H1 (cell line): ENCODE measurements at regions not wholly inside any gene's neighbourhood (a gene's known extent, or its start where the extent isn't known, plus 50 kb on each side); places are given as distances from the start of the nearest gene placed in this dataset.

Source experiments
- CTCF ChIA-PET: fragments of 300-600 bp; sonication (Branson Sonifier 250); formaldehyde crosslinking; loops from one replicate; lab custom pipeline; 2021; ENCODE audit not compliant: partially characterized antibody; lab: Charles Lee
- POLR2A ChIA-PET: fragments of 300-600 bp; sonication (Branson Sonifier 250); formaldehyde crosslinking; loops from one replicate; lab custom pipeline; 2021; ENCODE audit warnings: inconsistent platforms; ENCODE audit not compliant: partially characterized antibody; lab: Charles Lee
- DNase-seq, 2 experiments: peaks; one replicate each; pipeline versions ENCODE4 v3.0.0 to v3.0.0-alpha.2; 2010 to 2022; ENCODE audit warnings: low spot score in 2 of 2, low read depth in 1 of 2, mixed read lengths in 1 of 2
- FAIRE-seq: peaks from 2 replicates; lab custom pipeline; 2011; peaks lifted over from hg19 to GRCh38; lab: Jason Lieb, UNC
- H2AFZ ChIP-seq: 2 replicates; pipeline ENCODE4 v1.8.1; 2012; ENCODE audit warnings: low read length, inconsistent platforms
- H2AK5ac ChIP-seq: 2 replicates; pipeline ENCODE4 v1.6.1; 2013; ENCODE audit warnings: low read depth, low read length
- H2BK120ac ChIP-seq: replicated peaks from 2 replicates; pipeline ENCODE3; 2013; ENCODE audit warnings: low read depth, low read length, inconsistent platforms
- H2BK12ac ChIP-seq: 2 replicates; pipeline ENCODE4 v1.6.1; 2013; ENCODE audit warnings: low read depth, low read length
- H2BK15ac ChIP-seq: 2 replicates; pipeline ENCODE4 v1.6.1; 2013; ENCODE audit warnings: low read length
- H2BK20ac ChIP-seq: 2 replicates; pipeline ENCODE4 v1.6.1; 2013; ENCODE audit warnings: low read length
- H2BK5ac ChIP-seq: 2 replicates; pipeline ENCODE4 v1.6.1; 2013; ENCODE audit warnings: low read depth, low read length
- H3K14ac ChIP-seq: 2 replicates; pipeline ENCODE4 v1.6.1; 2013; ENCODE audit warnings: inconsistent platforms; ENCODE audit not compliant: insufficient read length
- H3K18ac ChIP-seq: 2 replicates; pipeline ENCODE4 v1.6.1; 2013; ENCODE audit warnings: low read length; ENCODE audit errors: extremely low read depth
- H3K23ac ChIP-seq: 2 replicates; pipeline ENCODE4 v1.6.1; 2013; ENCODE audit warnings: inconsistent platforms; ENCODE audit not compliant: insufficient read length
- H3K23me2 ChIP-seq: 2 replicates; pipeline ENCODE4 v1.6.1; 2013; ENCODE audit warnings: low read depth, low read length
- H3K27ac ChIP-seq: 2 replicates; pipeline ENCODE4 v1.6.1; 2011; ENCODE audit warnings: low read depth, low read length, inconsistent platforms
- H3K27me3 ChIP-seq, 4 experiments: replicated peaks in 1 of 4; 1 replicate in 1 of 4; 2 replicates in 3 of 4; pipeline versions ENCODE4 v1.6.1 to v1.8.1; 2011 to 2013; ENCODE audit warnings: low read length in 3 of 4, mild to moderate bottlenecking in 3 of 4, inconsistent platforms in 2 of 4, mixed read lengths in 2 of 4, moderate library complexity in 1 of 4; ENCODE audit not compliant: control insufficient read depth in 3 of 4, insufficient read depth in 3 of 4; ENCODE audit errors: extremely low read depth in 1 of 4
- H3K36me3 ChIP-seq, 4 experiments: 2 replicates each; pipeline versions ENCODE4 v1.6.1 to v1.8.1; 2011 to 2013; ENCODE audit warnings: mild to moderate bottlenecking in 4 of 4, low read length in 3 of 4, moderate library complexity in 2 of 4, control low read depth in 1 of 4, inconsistent platforms in 1 of 4; ENCODE audit not compliant: insufficient read depth in 4 of 4, control insufficient read depth in 2 of 4
- H3K4ac ChIP-seq: replicated peaks from 2 replicates; pipeline ENCODE3; 2013; ENCODE audit warnings: low read length, low read depth, mixed read lengths, inconsistent platforms; ENCODE audit not compliant: insufficient read length
- H3K4me1 ChIP-seq, 4 experiments: replicated peaks in 1 of 4; 1 replicate in 1 of 4; 2 replicates in 3 of 4; pipeline versions ENCODE4 v1.6.1 to v1.8.1; 2011 to 2013; ENCODE audit warnings: low read length in 3 of 4, inconsistent platforms in 2 of 4, mixed read lengths in 1 of 4; ENCODE audit not compliant: insufficient read depth in 4 of 4, control insufficient read depth in 3 of 4
- H3K4me2 ChIP-seq, 2 experiments: 2 replicates each; pipeline versions ENCODE4 v1.6.1 to v1.8.1; 2011 to 2013; ENCODE audit warnings: low read depth in 2 of 2, low read length in 2 of 2, control low read depth in 1 of 2, inconsistent platforms in 1 of 2, mild to moderate bottlenecking in 1 of 2; ENCODE audit not compliant: insufficient read depth in 1 of 2
- H3K4me3 ChIP-seq, 4 experiments: fragments of 200-600, 300-600 bp in 1 of 4; sonication (generic), shearing (Covaris generic), sonication (Bioruptor Twin) in 1 of 4; 2 replicates each; pipeline versions ENCODE4 v1.5.1 to v1.8.1; 2011 to 2016; ENCODE audit warnings: low read length in 4 of 4, low read depth in 3 of 4, control low read depth in 2 of 4, inconsistent platforms in 2 of 4, mild to moderate bottlenecking in 2 of 4, mixed read lengths in 1 of 4, moderate library complexity in 1 of 4; ENCODE audit not compliant: insufficient read depth in 2 of 4; ENCODE audit errors: extremely low read depth in 1 of 4
- H3K56ac ChIP-seq: replicated peaks from 2 replicates; pipeline ENCODE3; 2013; ENCODE audit warnings: low read depth, mild to moderate bottlenecking, mixed read lengths, low read length, inconsistent platforms; ENCODE audit not compliant: insufficient read length
- H3K79me1 ChIP-seq: 2 replicates; pipeline ENCODE4 v1.6.1; 2013; ENCODE audit warnings: low read depth, low read length, control low read depth
- H3K79me2 ChIP-seq, 2 experiments: 2 replicates each; pipeline versions ENCODE4 v1.6.1 to v1.8.1; 2012 to 2013; ENCODE audit warnings: low read length in 2 of 2, mild to moderate bottlenecking in 2 of 2, inconsistent platforms in 1 of 2; ENCODE audit not compliant: insufficient read depth in 2 of 2, control insufficient read depth in 1 of 2
- H3K9ac ChIP-seq, 4 experiments: replicated peaks in 1 of 4; 1 replicate in 1 of 4; 2 replicates in 3 of 4; pipeline versions ENCODE4 v1.6.1 to v1.8.1; 2011 to 2013; ENCODE audit warnings: low read depth in 3 of 4, low read length in 3 of 4, control low read depth in 2 of 4, mild to moderate bottlenecking in 2 of 4, moderate library complexity in 2 of 4, inconsistent platforms in 1 of 4; ENCODE audit errors: extremely low read depth in 1 of 4
- H3K9me3 ChIP-seq, 2 experiments: 2 replicates each; pipeline versions ENCODE4 v1.6.1 to v1.8.1; 2012 to 2013; ENCODE audit warnings: mild to moderate bottlenecking in 2 of 2, moderate library complexity in 2 of 2, control low read depth in 1 of 2, inconsistent platforms in 1 of 2, low read depth in 1 of 2, low read length in 1 of 2, mixed read lengths in 1 of 2; ENCODE audit not compliant: insufficient read depth in 2 of 2
- H4K20me1 ChIP-seq, 2 experiments: replicated peaks in 1 of 2; 2 replicates each; pipeline versions ENCODE3 to v1.8.1; 2011 to 2013; ENCODE audit warnings: inconsistent platforms in 2 of 2, low read length in 2 of 2, mild to moderate bottlenecking in 1 of 2; ENCODE audit not compliant: insufficient read depth in 2 of 2, control insufficient read depth in 1 of 2
- H4K5ac ChIP-seq: 2 replicates; pipeline ENCODE4 v1.6.1; 2013; ENCODE audit warnings: low read length, low read depth, mixed read lengths, inconsistent platforms; ENCODE audit not compliant: insufficient read length
- H4K8ac ChIP-seq: 2 replicates; pipeline ENCODE4 v1.8.0; 2013; ENCODE audit warnings: mild to moderate bottlenecking, moderate library complexity, low read length, inconsistent platforms; ENCODE audit not compliant: insufficient read depth; ENCODE audit errors: extremely low read depth
- H4K91ac ChIP-seq: replicated peaks from 2 replicates; pipeline ENCODE3; 2013; ENCODE audit warnings: low read length, mixed read lengths, inconsistent platforms; ENCODE audit not compliant: insufficient read length
- CEBPB ChIP-seq: IDR thresholded peaks from 2 replicates; pipeline ENCODE4 v1.6.1; 2012; ENCODE audit warnings: low read depth, low read length
- CHD1 ChIP-seq: IDR thresholded peaks from 2 replicates; pipeline ENCODE4 v1.6.1; 2012; ENCODE audit warnings: low read depth, low read length, improper control_type of control experiment
- CREB1 ChIP-seq: IDR thresholded peaks from 2 replicates; pipeline ENCODE4 v1.6.1; 2012; ENCODE audit warnings: inconsistent platforms
- E2F6 ChIP-seq: IDR thresholded peaks from 2 replicates; pipeline ENCODE4 v1.6.1; 2012; ENCODE audit warnings: inconsistent platforms
- EGR1 ChIP-seq: IDR thresholded peaks from 2 replicates; pipeline ENCODE4 v1.6.1; 2011; ENCODE audit warnings: low read depth, low read length, borderline replicate concordance
- EZH2 ChIP-seq: fragments of 200-600 bp; sonication (generic); IDR thresholded peaks from 2 replicates; pipeline ENCODE4 v1.7.1; 2012; ENCODE audit warnings: low read depth, mild to moderate bottlenecking, moderate library complexity, low read length, inconsistent platforms; ENCODE audit not compliant: severe bottlenecking
- KDM4A ChIP-seq: IDR thresholded peaks from one replicate; pipeline ENCODE4 v1.7.1; 2012; ENCODE audit warnings: low read depth, mild to moderate bottlenecking, moderate library complexity, low read length, inconsistent platforms; ENCODE audit not compliant: severe bottlenecking
- SIN3A ChIP-seq, 2 experiments: IDR thresholded peaks in 1 of 2; conservative IDR thresholded peaks in 1 of 2; 2 replicates each; pipeline ENCODE4 v1.6.1; 2011 to 2012; ENCODE audit warnings: low read length in 2 of 2, improper control_type of control experiment in 1 of 2, low read depth in 1 of 2, mild to moderate bottlenecking in 1 of 2
- SRF ChIP-seq: IDR thresholded peaks from 2 replicates; pipeline ENCODE4 v1.6.1; 2011; ENCODE audit warnings: mild to moderate bottlenecking, low read depth, low read length, moderate library complexity
- TEAD4 ChIP-seq: IDR thresholded peaks from 2 replicates; pipeline ENCODE4 v1.6.1; 2012; ENCODE audit warnings: low read depth, low read length, inconsistent platforms, mixed read lengths
- ZNF274 ChIP-seq: IDR thresholded peaks from 2 replicates; pipeline ENCODE4 v1.7.0; 2012; ENCODE audit warnings: low read length, borderline replicate concordance; ENCODE audit errors: extremely low read depth
- WGBS, 2 experiments: shearing (Covaris generic) in 1 of 2; methylation state at CpG; one replicate each; pipeline versions ENCODE4 v1.1.6 to v1.1.7; 2013 to 2015; ENCODE audit warnings: low lambda C conversion rate in 2 of 2, mixed read lengths in 2 of 2, inconsistent platforms in 1 of 2, low coverage in 1 of 2, missing lambda C conversion rate in 1 of 2; ENCODE audit not compliant: insufficient replicate concordance in 2 of 2, insufficient coverage in 1 of 2, insufficient read length in 1 of 2; ENCODE audit errors: extremely low coverage in 1 of 2, missing lambda C conversion rate in 1 of 2; 5-methylcytosine and 5-hydroxymethylcytosine counted together
- TF ChIP-seq, protein P1 (sequence below): IDR thresholded peaks from 2 replicates; pipeline ENCODE4 v1.6.1; 2011; ENCODE audit warnings: low read depth, mild to moderate bottlenecking, low read length; ENCODE audit not compliant: insufficient read depth

- peak in 1 of 2 experiments; percentile 75 for DNase-seq
- TF ChIP-seq CEBPB: peak; percentile 58; the same call in 1 of the 2 replicates
- peak; percentile 83 for TF ChIP-seq E2F6
- TF ChIP-seq KDM4A: no peak
- TF ChIP-seq EGR1: no peak
- TF ChIP-seq TEAD4: no peak
- TF ChIP-seq ZNF274: no peak
- no peak for TF ChIP-seq EZH2
- peak; percentile 35; the same call in 1 of the 2 replicates for TF ChIP-seq CREB1
- TF ChIP-seq, protein P1, sequence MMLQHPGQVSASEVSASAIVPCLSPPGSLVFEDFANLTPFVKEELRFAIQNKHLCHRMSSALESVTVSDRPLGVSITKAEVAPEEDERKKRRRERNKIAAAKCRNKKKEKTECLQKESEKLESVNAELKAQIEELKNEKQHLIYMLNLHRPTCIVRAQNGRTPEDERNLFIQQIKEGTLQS: no peak
- no peak for TF ChIP-seq SIN3A (conservative IDR thresholded peaks at IDR 0.05 in 1 of 2, IDR thresholded peaks at IDR 0.05 in 1 of 2; ENCODE audit: low read depth in 1 of 2, low read length in 2 of 2)
- TF ChIP-seq SRF: no peak
- TF ChIP-seq CHD1: no peak
Observed at GRCh38 chr1:148308832-148309458, 156.9 kb upstream of the NBPF11 start.

More at GRCh38 chr1:148308832-148309458, 156.9 kb upstream of the NBPF11 start:
- peak overlapping the region; percentile 69 to 86 for H3K4me2 ChIP-seq
- no peak overlapping the region for H3K56ac ChIP-seq
- no peak overlapping the region; the same call in 1 of the 2 replicates for H4K8ac ChIP-seq
- peak; percentile 13 for FAIRE-seq
- no peak overlapping the region; the same call in 1 of the 2 replicates for H3K18ac ChIP-seq
- no peak overlapping the region for H2BK15ac ChIP-seq
- no peak overlapping the region for H3K14ac ChIP-seq
- H3K27me3 ChIP-seq: peaks cover 9 to 39% (median 24%) of the 10 kb centered on the region in 4 experiments
- H2BK5ac ChIP-seq: no peak overlapping the region
- H3K27ac ChIP-seq: no peak overlapping the region
- ChIA-PET POLR2A (interaction anchor here (1.2 to 3.2 kb wide), 4 partner anchors 9 to 45 kb away, joined by 3 to 15 read pairs (median 13); no protein-coding TSS in a partner anchor), CTCF (no interaction called here)
- no peaks in the 10 kb centered on the region for H3K9me3 ChIP-seq
- H2AK5ac ChIP-seq: no peak overlapping the region
- no peaks in the 10 kb centered on the region for H3K36me3 ChIP-seq
- no peak overlapping the region for H2BK12ac ChIP-seq
- no peaks in the 10 kb centered on the region for H3K79me2 ChIP-seq
- H3K79me1 ChIP-seq: no peaks in the 10 kb centered on the region
- no peak overlapping the region for H3K4ac ChIP-seq
- H3K23me2 ChIP-seq: peaks cover 3% of the 10 kb centered on the region; the same call in 1 of the 2 replicates
- H4K91ac ChIP-seq: no peak overlapping the region
- H4K20me1 ChIP-seq: no peaks in the 10 kb centered on the region
- H3K4me3 ChIP-seq: peak overlapping the region; percentile 32 to 78 (median 74)
- 20% methylated on average over 14 of the region's 14 CpGs; no CpG with 5 or more reads in 1 of the 2 experiments for WGBS, 2 experiments
- H4K5ac ChIP-seq: no peak overlapping the region
- H2AFZ ChIP-seq: peak overlapping the region; percentile 62; the same call in 1 of the 2 replicates
- H3K9ac ChIP-seq: no peak overlapping the region
- H2BK120ac ChIP-seq: no peak overlapping the region
- no peak overlapping the region for H3K23ac ChIP-seq
- H3K4me1 ChIP-seq: no peaks in the 10 kb centered on the region
- H2BK20ac ChIP-seq: no peak overlapping the region
